ENCODE measurements at regions not wholly inside any gene's neighbourhood (a gene's known extent, or its start where the extent isn't known, plus 50 kb on each side); places are given as distances from the start of the nearest gene placed in this dataset.

DNA sequence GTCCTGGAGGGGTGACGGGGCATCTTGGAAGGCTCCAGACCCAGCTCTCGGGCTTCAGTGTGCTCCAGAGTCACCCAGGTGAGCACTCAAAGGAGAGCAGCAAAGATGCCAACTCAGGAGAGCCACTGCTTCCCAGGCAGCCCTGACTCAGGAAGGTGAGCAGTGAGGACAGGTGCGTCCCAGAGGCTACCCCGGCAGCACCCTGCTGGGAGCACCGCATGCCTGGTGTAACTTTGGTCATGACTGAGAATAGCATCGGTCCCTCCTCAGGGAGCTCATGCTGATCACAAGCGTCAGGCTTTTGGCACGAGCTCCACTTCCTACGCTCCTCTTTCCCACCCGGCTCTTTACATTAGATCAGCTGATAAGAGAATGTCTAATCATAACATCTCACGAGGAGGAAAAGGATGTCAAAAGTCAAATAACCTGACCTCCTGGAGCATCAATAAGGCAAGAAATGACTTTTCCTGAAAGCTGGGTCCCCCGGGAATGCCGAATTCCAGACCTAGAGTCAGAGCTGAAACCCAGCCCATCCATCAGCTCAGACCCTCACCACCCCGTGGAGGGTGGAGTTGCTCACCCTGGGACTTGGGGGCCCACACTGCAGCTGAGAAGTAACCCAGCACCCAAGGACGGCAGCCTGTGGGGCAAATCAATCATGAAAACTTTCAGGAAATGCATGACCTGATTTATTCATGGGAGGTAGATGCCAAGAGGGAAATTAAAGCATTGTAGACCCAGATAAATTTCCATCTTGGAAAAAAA lies 248.8 kb downstream of the ACKR3 start:
- ChIA-PET POLR2A (no interaction called here), CTCF (interaction anchor here (0.7 kb wide), 1 partner anchor 38 kb away, joined by 3 read pairs; no protein-coding TSS in a partner anchor)
- DNase-seq (ENCODE audit: low spot score) (no peak), ATAC-seq (no peak)
- H3K4me1 Mint-ChIP-seq = peaks cover 10% of the 10 kb centered on the region
- no peak overlapping the region for H3K4me3 Mint-ChIP-seq
- H3K9me3 Mint-ChIP-seq = peaks cover 20% of the 10 kb centered on the region
- TF ChIP-seq ZNF423 (CRISPR knock-in tag; IDR thresholded peaks at IDR 0.05) (peak; percentile 58; the same call in 1 of the 2 replicates), OVOL2 (CRISPR knock-in tag; IDR thresholded peaks at IDR 0.05; ENCODE audit: borderline replicate concordance) (no peak)
- H3K27ac Mint-ChIP-seq = no peak overlapping the region
- peaks cover 3% of the 10 kb centered on the region; the same call in 1 of the 2 replicates for H3K36me3 Mint-ChIP-seq
- H3K27me3 Mint-ChIP-seq (ENCODE audit: low read depth) = no peaks in the 10 kb centered on the region; the same call in 1 of the 2 replicates

DNA sequence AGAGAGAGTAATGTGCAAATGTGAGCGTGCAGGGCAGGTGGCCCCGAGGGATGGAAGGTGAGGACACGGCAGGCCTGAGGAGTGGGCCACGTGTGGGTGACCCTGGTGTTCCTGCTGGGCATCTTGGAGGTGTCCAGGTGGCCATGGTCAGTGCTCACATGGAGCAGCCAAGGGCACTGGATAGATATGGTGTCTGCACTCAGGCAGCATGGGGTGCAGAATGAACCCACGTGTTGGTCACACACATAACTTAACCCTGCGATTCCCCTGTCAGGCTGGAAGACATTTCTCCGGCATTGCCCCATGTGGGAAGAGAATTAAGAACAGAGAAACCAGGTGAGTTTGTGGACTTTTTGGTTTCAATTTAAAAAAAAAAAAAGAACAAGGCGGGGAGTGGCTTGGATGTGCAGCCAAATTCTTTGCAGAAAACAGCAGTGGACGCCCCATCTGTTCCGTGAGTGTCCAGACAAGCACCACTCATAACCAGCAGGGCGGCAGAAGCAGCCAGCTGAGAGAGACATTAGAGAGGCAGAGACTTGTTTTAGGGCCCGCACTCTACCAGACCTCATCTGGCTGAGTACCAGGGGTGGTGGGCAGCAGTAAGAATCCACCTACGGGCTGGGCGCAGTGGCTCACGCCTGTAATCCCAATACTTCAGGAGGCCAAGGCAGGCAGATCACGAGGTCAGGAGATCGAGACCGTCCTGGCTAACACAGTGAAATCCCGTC lies 249.8 kb downstream of the ACKR3 start:
- ATAC-seq (no peak; the same call in 1 of the 2 replicates), DNase-seq (ENCODE audit: low spot score) (no peak)
- TF ChIP-seq ZBTB21 (CRISPR knock-in tag; IDR thresholded peaks at IDR 0.05; ENCODE audit: borderline replicate concordance) (no peak), RELA (CRISPR knock-in tag; IDR thresholded peaks at IDR 0.05; ENCODE audit: borderline replicate concordance) (no peak), ZNF416 (CRISPR knock-in tag; IDR thresholded peaks at IDR 0.05) (no peak), FOXJ3 (CRISPR knock-in tag; IDR thresholded peaks at IDR 0.05; ENCODE audit: borderline replicate concordance) (no peak), FOXK1 (CRISPR knock-in tag; IDR thresholded peaks at IDR 0.05) (no peak), ZNF138 (CRISPR knock-in tag; conservative IDR thresholded peaks at IDR 0.05) (no peak), ZNF423 (CRISPR knock-in tag; IDR thresholded peaks at IDR 0.05) (no peak), FOXP1 (CRISPR knock-in tag; IDR thresholded peaks at IDR 0.05; ENCODE audit: borderline replicate concordance) (no peak), TCF7 (CRISPR knock-in tag; IDR thresholded peaks at IDR 0.05; ENCODE audit: low read depth) (no peak), HMGA2 (CRISPR knock-in tag; IDR thresholded peaks at IDR 0.05) (no peak), CBFB (CRISPR knock-in tag; IDR thresholded peaks at IDR 0.05; ENCODE audit: low read depth) (no peak)
- TF ChIP-seq, protein P1, sequence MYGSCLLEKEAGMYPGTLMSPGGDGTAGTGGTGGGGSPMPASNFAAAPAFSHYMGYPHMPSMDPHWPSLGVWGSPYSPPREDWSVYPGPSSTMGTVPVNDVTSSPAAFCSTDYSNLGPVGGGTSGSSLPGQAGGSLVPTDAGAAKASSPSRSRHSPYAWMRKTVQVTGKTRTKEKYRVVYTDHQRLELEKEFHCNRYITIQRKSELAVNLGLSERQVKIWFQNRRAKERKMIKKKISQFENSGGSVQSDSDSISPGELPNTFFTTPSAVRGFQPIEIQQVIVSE (CRISPR knock-in tag; IDR thresholded peaks at IDR 0.05; ENCODE audit: borderline replicate concordance) = no peak
- TF ChIP-seq, protein P2, sequence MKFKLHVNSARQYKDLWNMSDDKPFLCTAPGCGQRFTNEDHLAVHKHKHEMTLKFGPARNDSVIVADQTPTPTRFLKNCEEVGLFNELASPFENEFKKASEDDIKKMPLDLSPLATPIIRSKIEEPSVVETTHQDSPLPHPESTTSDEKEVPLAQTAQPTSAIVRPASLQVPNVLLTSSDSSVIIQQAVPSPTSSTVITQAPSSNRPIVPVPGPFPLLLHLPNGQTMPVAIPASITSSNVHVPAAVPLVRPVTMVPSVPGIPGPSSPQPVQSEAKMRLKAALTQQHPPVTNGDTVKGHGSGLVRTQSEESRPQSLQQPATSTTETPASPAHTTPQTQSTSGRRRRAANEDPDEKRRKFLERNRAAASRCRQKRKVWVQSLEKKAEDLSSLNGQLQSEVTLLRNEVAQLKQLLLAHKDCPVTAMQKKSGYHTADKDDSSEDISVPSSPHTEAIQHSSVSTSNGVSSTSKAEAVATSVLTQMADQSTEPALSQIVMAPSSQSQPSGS (CRISPR knock-in tag; IDR thresholded peaks at IDR 0.05; ENCODE audit: borderline replicate concordance, low read depth) = no peak
- H3K27me3 Mint-ChIP-seq (ENCODE audit: low read depth) = no peaks in the 10 kb centered on the region; the same call in 1 of the 2 replicates
- H3K27ac Mint-ChIP-seq = no peak overlapping the region
- ChIA-PET CTCF (no interaction called here), POLR2A (interaction anchor here (0.7 kb wide), 1 partner anchor 208 kb away, joined by 3 read pairs; no protein-coding TSS in a partner anchor)
- H3K36me3 Mint-ChIP-seq = peaks cover 3% of the 10 kb centered on the region; the same call in 1 of the 2 replicates
- peaks cover 20% of the 10 kb centered on the region for H3K9me3 Mint-ChIP-seq
- H3K4me1 Mint-ChIP-seq = peaks cover 20% of the 10 kb centered on the region
- H3K4me3 Mint-ChIP-seq = no peak overlapping the region

DNA sequence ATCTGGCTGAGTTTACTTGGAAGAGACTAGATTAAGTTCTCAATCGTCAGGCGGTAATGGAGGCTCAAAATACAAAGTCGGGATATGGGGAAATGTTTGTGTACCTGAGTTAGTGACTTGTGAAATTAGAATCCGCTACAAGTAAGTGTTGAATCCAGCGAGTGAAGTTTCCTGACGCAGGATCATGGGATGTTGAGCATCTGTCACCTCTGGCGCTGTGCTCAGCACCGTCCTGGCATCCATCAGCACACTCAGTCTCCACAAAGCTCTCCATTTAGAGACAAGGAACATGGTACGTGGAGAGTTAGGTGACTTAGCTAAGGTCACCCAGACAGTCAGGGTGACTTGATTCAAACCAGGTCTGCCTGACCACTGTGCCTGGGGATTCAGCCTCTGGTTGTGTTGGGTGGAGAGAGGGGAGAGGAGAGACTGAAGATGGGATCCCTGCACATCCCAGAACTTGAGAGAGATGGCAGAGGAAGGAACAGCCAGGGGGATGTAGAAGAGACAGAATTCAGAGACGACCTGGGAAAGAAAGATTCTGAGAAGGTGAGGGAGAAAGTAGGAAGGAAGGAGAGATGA lies 251.2 kb downstream of the ACKR3 start:
- no peak overlapping the region for H3K4me3 Mint-ChIP-seq
- peaks cover 34% of the 10 kb centered on the region for H3K4me1 Mint-ChIP-seq
- H3K9me3 Mint-ChIP-seq = peaks cover 20% of the 10 kb centered on the region
- H3K27me3 Mint-ChIP-seq (ENCODE audit: low read depth) = no peaks in the 10 kb centered on the region; the same call in 1 of the 2 replicates
- CTCF ChIA-PET = no interaction called here
- no peak overlapping the region for H3K27ac Mint-ChIP-seq
- ATAC-seq = no peak
- peaks cover 3% of the 10 kb centered on the region; the same call in 1 of the 2 replicates for H3K36me3 Mint-ChIP-seq
- POLR2A ChIA-PET = no interaction called here
- DNase-seq (ENCODE audit: low spot score) = no peak
- TF ChIP-seq RELA (CRISPR knock-in tag; IDR thresholded peaks at IDR 0.05; ENCODE audit: borderline replicate concordance) = no peak
- TF ChIP-seq, protein P3, sequence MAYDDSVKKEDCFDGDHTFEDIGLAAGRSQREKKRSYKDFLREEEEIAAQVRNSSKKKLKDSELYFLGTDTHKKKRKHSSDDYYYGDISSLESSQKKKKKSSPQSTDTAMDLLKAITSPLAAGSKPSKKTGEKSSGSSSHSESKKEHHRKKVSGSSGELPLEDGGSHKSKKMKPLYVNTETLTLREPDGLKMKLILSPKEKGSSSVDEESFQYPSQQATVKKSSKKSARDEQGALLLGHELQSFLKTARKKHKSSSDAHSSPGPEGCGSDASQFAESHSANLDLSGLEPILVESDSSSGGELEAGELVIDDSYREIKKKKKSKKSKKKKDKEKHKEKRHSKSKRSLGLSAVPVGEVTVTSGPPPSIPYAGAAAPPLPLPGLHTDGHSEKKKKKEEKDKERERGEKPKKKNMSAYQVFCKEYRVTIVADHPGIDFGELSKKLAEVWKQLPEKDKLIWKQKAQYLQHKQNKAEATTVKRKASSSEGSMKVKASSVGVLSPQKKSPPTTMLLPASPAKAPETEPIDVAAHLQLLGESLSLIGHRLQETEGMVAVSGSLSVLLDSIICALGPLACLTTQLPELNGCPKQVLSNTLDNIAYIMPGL (CRISPR knock-in tag; IDR thresholded peaks at IDR 0.05) = no peak
- TF ChIP-seq, protein P4, sequence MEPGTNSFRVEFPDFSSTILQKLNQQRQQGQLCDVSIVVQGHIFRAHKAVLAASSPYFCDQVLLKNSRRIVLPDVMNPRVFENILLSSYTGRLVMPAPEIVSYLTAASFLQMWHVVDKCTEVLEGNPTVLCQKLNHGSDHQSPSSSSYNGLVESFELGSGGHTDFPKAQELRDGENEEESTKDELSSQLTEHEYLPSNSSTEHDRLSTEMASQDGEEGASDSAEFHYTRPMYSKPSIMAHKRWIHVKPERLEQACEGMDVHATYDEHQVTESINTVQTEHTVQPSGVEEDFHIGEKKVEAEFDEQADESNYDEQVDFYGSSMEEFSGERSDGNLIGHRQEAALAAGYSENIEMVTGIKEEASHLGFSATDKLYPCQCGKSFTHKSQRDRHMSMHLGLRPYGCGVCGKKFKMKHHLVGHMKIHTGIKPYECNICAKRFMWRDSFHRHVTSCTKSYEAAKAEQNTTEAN (CRISPR knock-in tag; IDR thresholded peaks at IDR 0.05) = no peak
- TF ChIP-seq, protein P5, sequence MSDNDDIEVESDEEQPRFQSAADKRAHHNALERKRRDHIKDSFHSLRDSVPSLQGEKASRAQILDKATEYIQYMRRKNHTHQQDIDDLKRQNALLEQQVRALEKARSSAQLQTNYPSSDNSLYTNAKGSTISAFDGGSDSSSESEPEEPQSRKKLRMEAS (CRISPR knock-in tag; IDR thresholded peaks at IDR 0.05) = no peak
- TF ChIP-seq, protein P6, sequence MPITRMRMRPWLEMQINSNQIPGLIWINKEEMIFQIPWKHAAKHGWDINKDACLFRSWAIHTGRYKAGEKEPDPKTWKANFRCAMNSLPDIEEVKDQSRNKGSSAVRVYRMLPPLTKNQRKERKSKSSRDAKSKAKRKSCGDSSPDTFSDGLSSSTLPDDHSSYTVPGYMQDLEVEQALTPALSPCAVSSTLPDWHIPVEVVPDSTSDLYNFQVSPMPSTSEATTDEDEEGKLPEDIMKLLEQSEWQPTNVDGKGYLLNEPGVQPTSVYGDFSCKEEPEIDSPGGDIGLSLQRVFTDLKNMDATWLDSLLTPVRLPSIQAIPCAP (CRISPR knock-in tag; IDR thresholded peaks at IDR 0.05) = no peak
